Parathyroid adenoma (tissue), 2 donors: ENCODE measurements at regions not wholly inside any gene's neighbourhood (a gene's known extent, or its start where the extent isn't known, plus 50 kb on each side); places are given as distances from the start of the nearest gene placed in this dataset.
"Not testable (repeated sequence)": the region's sequence is repeated elsewhere in the genome, so short reads cannot be mapped to it uniquely, and the experiment has no call there.

Experiments
- H2AFZ ChIP-seq: fragments of 300-600 bp; sonication (generic); one replicate; pipeline ENCODE4 v1.7.0; 2017; ENCODE audit warnings: antibody characterized with exemption, mild to moderate bottlenecking
- H3K27ac ChIP-seq: fragments of 300-600 bp; sonication (generic); one replicate; pipeline ENCODE4 v1.7.0; 2017
- H3K27me3 ChIP-seq: fragments of 300-600 bp; sonication (generic); one replicate; pipeline ENCODE4 v1.7.0; 2017; ENCODE audit warnings: low read length; ENCODE audit not compliant: control insufficient read depth, insufficient read depth
- H3K36me3 ChIP-seq: fragments of 300-600 bp; sonication (generic); one replicate; pipeline ENCODE4 v1.7.0; 2017; ENCODE audit warnings: low read length; ENCODE audit not compliant: control insufficient read depth, insufficient read depth
- H3K4me1 ChIP-seq: fragments of 300-600 bp; sonication (generic); one replicate; pipeline ENCODE4 v1.7.0; 2017; ENCODE audit warnings: control low read depth
- H3K4me2 ChIP-seq: fragments of 300-600 bp; sonication (generic); one replicate; pipeline ENCODE4 v1.7.0; 2017; ENCODE audit warnings: low read length
- H3K4me3 ChIP-seq: fragments of 300-600 bp; sonication (generic); one replicate; pipeline ENCODE4 v1.7.0; 2017; ENCODE audit warnings: low read depth, low read length
- H3K79me2 ChIP-seq: fragments of 300-600 bp; sonication (generic); one replicate; pipeline ENCODE4 v1.7.0; 2017; ENCODE audit warnings: control low read depth
- H3K9ac ChIP-seq: fragments of 300-600 bp; sonication (generic); one replicate; pipeline ENCODE4 v1.7.0; 2017; ENCODE audit warnings: mild to moderate bottlenecking
- H3K9me3 ChIP-seq: fragments of 300-600 bp; sonication (generic); one replicate; pipeline ENCODE4 v1.7.0; 2017; ENCODE audit warnings: low read length; ENCODE audit not compliant: control insufficient read depth
- TF ChIP-seq, protein P1 (sequence below): fragments of 300-600 bp; sonication (generic); IDR thresholded peaks from one replicate; pipeline ENCODE4 v1.7.0; 2017; ENCODE audit warnings: antibody characterized with exemption, mild to moderate bottlenecking
- donor health status: primary hyperparathyroidism.

DNA sequence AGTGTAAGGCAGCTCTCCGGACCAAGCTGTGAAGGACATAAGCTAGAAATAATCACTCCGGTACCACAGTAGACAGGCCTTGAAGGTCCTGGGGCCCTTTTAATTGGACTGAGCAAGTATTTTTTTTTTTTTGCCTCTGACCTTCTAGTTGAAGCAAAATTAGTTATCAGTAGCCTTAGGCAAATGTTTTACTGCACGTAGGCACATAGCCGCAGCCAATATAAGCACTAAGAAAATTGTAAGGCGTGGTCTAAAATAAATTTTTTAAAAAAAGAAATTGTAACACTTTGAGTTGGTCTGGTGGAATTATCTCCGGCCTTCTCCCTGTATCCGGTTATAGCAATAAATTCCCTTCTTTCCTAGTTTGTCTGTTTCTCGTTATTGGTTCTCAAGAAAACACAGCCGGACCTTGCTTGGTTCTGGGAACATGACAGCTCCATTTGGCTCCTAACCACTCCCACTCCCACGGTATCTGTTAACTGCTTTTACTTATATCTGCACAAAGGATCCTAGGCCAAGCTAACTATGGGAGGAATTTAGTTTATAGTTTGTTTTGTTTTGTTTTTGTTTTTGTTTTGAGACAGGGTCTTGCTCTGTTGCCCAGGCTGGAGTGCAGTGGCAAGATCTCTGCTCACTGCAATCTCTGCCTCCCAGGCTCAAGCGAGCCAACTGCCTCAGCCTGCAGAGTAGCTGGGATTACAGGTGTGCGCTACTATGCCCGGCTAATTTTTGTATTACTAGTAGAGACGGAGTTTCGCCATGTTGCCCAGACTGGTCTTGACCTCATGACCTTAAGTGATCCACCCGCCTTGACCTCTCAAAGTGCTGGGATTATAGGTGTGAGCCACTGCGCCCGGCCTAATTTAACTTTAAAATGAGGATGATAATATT is 124.4 kb upstream of the KIF5B start:
- Histone ChIP-seq H3K9ac (no peak overlapping the region), H3K79me2 (no peaks in the 10 kb centered on the region), H2AFZ (no peak overlapping the region), H3K4me1 (no peaks in the 10 kb centered on the region), H3K9me3 (no peaks in the 10 kb centered on the region), H3K4me2 (no peak overlapping the region), H3K4me3 (no peak overlapping the region), H3K27ac (no peak overlapping the region), H3K36me3 (no peaks in the 10 kb centered on the region), H3K27me3 (no peaks in the 10 kb centered on the region)
- TF ChIP-seq, protein P1, sequence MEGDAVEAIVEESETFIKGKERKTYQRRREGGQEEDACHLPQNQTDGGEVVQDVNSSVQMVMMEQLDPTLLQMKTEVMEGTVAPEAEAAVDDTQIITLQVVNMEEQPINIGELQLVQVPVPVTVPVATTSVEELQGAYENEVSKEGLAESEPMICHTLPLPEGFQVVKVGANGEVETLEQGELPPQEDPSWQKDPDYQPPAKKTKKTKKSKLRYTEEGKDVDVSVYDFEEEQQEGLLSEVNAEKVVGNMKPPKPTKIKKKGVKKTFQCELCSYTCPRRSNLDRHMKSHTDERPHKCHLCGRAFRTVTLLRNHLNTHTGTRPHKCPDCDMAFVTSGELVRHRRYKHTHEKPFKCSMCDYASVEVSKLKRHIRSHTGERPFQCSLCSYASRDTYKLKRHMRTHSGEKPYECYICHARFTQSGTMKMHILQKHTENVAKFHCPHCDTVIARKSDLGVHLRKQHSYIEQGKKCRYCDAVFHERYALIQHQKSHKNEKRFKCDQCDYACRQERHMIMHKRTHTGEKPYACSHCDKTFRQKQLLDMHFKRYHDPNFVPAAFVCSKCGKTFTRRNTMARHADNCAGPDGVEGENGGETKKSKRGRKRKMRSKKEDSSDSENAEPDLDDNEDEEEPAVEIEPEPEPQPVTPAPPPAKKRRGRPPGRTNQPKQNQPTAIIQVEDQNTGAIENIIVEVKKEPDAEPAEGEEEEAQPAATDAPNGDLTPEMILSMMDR, result no peak

GRCh38 chr10:32179836-32180235 is 123.6 kb upstream of the KIF5B start:
- no peak overlapping the region for H3K4me2 ChIP-seq
- H3K27ac ChIP-seq, result no peak overlapping the region
- no peak overlapping the region for H3K9ac ChIP-seq
- H3K4me3 ChIP-seq, result no peak overlapping the region
- H3K4me1 ChIP-seq, result no peaks in the 10 kb centered on the region
- H3K79me2 ChIP-seq, result no peaks in the 10 kb centered on the region
- no peaks in the 10 kb centered on the region for H3K27me3 ChIP-seq
- H2AFZ ChIP-seq, result no peak overlapping the region
- H3K9me3 ChIP-seq, result no peaks in the 10 kb centered on the region
- TF ChIP-seq, protein P1, result no peak
- no peaks in the 10 kb centered on the region for H3K36me3 ChIP-seq

DNA sequence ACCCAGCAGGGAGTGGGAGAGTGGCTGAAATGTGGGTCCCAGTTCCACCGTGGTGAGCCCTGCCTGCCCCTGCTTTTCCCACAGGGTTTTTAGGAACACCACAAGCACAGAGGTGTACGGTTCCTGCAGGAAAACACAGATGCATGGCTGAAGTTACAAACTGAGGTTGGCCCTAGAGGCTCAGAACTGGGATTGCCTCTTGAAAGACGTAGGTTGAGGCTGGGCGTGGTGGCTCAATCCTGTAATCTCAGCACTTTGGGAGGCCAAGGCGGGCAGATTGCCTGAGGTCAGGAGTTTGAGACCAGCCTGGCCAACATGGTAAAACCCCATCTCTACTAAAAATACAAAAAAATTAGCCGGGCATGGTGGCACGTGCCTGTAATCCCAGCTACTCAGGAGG is 121.4 kb upstream of the KIF5B start:
- H3K4me1 ChIP-seq, H2AFZ ChIP-seq, H3K27ac ChIP-seq, H3K27me3 ChIP-seq, H3K4me3 ChIP-seq, H3K9me3 ChIP-seq, H3K9ac ChIP-seq, H3K79me2 ChIP-seq, H3K4me2 ChIP-seq, H3K36me3 ChIP-seq: not testable (repeated sequence)

DNA sequence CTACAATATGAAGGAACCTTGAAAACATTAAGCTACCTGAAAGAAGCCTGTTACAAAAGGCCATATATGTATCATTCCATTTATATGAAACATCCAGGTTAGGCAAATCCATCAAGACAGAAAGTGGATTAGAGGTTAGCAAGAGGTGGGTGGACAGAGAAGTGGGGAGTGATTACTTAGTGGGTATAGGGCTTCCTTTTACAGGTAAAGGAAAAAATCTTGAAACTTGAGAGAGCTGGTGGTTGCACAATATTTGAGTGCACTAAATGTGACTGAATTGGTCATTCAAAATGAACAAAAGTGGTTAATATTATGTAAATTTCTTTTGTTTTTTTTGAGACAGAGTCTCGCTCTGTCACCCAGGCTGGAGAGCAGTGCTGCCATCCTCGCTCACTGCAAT is 119.4 kb upstream of the KIF5B start:
- peaks cover 4% of the 10 kb centered on the region for H3K4me1 ChIP-seq
- H3K27me3 ChIP-seq, result no peaks in the 10 kb centered on the region
- no peaks in the 10 kb centered on the region for H3K9me3 ChIP-seq
- H3K4me2 ChIP-seq, result no peak overlapping the region
- TF ChIP-seq, protein P1, result no peak
- H2AFZ ChIP-seq, result no peak overlapping the region
- no peaks in the 10 kb centered on the region for H3K36me3 ChIP-seq
- H3K27ac ChIP-seq, result no peak overlapping the region
- no peak overlapping the region for H3K4me3 ChIP-seq
- H3K79me2 ChIP-seq, result no peaks in the 10 kb centered on the region
- no peak overlapping the region for H3K9ac ChIP-seq

DNA sequence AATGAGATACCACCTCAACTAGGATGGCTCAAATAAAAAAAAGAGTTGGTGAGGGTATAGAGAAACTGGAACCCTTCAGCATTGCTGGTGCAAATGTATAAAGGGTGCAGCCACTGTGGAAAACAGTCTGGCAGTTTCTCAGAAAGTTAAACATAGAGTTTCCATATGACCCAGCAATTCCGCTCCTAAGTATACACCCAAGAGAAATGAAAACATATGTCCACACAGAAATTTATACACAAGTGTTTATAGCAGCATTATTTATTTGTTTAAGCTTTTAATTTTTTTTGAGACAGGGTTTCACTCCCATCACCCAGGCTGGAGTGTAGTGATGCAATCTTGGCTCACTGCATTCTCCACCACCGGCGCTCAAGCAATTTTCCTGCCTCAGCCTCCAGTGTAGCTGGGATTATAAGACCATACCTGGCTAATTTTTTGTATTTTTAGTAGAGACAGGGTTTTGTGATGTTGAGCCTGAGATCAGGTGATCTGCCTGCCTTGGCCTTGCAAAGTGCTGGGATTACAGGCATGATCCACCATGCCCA is 118.2 kb upstream of the KIF5B start:
- Histone ChIP-seq H3K27me3 (no peaks in the 10 kb centered on the region), H3K4me3 (no peak overlapping the region), H3K9me3 (no peaks in the 10 kb centered on the region), H3K4me1 (peaks cover 4% of the 10 kb centered on the region), H2AFZ (no peak overlapping the region), H3K79me2 (no peaks in the 10 kb centered on the region), H3K36me3 (no peaks in the 10 kb centered on the region), H3K9ac (no peak overlapping the region), H3K27ac (no peak overlapping the region), H3K4me2 (no peak overlapping the region)
- TF ChIP-seq, protein P1, result no peak
